ENCODE measurements at regions not wholly inside any gene's neighbourhood (a gene's known extent, or its start where the extent isn't known, plus 50 kb on each side); places are given as distances from the start of the nearest gene placed in this dataset.

DNA sequence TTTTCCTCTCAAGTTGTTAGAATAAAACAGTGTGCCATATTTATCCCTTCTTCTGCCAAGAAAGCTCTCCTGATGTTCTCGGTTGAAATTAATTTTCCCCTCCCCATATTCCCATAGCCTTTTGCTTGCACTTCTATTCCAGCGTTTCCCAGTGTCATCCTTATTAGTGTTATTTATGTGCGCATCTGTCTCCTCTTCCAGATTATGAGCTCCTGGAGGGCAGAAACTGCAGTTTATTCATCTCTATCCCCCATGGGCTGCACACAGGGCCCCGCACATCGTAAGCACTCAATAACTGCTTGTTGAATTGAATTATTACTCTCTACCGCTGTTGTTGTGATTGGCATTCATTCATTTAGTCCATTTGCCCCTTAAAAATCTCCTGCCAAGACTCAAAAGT is 149.4 kb downstream of the SOX3 start:
- ChIA-PET POLR2A (no interaction called here), CTCF (no interaction called here)

GRCh38 chrX:140354431-140355120 is 150.3 kb downstream of the SOX3 start:
- POLR2A ChIA-PET: no interaction called here
- TF ChIP-seq FOXM1 (IDR thresholded peaks at IDR 0.05; ENCODE audit: borderline replicate concordance) (no peak), L3MBTL2 (conservative IDR thresholded peaks at IDR 0.05) (no peak), ZNF384 (IDR thresholded peaks at IDR 0.05) (no peak), ELF4 (IDR thresholded peaks at IDR 0.05) (no peak), SUZ12 (IDR thresholded peaks at IDR 0.05) (no peak), NFRKB (IDR thresholded peaks at IDR 0.05) (no peak)
- CTCF ChIA-PET: no interaction called here
- DNase-seq (ENCODE audit: extremely low spot score): no peak

More for the DNA sequence above, 149.4 kb downstream of the SOX3 start:
- DNase-seq (ENCODE audit: extremely low spot score): no peak
- TF ChIP-seq HDGF (IDR thresholded peaks at IDR 0.05; ENCODE audit: borderline replicate concordance) (no peak), LEF1 (IDR thresholded peaks at IDR 0.05; ENCODE audit: borderline replicate concordance) (no peak), NFRKB (IDR thresholded peaks at IDR 0.05) (no peak), CTBP1 (IDR thresholded peaks at IDR 0.05; ENCODE audit: borderline replicate concordance) (no peak), SUZ12 (IDR thresholded peaks at IDR 0.05) (no peak), ELF4 (IDR thresholded peaks at IDR 0.05) (no peak), L3MBTL2 (conservative IDR thresholded peaks at IDR 0.05) (no peak), SP1 (IDR thresholded peaks at IDR 0.05) (no peak), FOXA1 (IDR thresholded peaks at IDR 0.05) (no peak), ZNF384 (IDR thresholded peaks at IDR 0.05) (no peak), FOXK2 (IDR thresholded peaks at IDR 0.05) (no peak), FOXM1 (IDR thresholded peaks at IDR 0.05; ENCODE audit: borderline replicate concordance) (no peak), TARDBP (IDR thresholded peaks at IDR 0.05) (no peak), BHLHE40 (IDR thresholded peaks at IDR 0.05; ENCODE audit: borderline replicate concordance) (no peak), ARNT (IDR thresholded peaks at IDR 0.05) (no peak)
- TF ChIP-seq, protein P1, sequence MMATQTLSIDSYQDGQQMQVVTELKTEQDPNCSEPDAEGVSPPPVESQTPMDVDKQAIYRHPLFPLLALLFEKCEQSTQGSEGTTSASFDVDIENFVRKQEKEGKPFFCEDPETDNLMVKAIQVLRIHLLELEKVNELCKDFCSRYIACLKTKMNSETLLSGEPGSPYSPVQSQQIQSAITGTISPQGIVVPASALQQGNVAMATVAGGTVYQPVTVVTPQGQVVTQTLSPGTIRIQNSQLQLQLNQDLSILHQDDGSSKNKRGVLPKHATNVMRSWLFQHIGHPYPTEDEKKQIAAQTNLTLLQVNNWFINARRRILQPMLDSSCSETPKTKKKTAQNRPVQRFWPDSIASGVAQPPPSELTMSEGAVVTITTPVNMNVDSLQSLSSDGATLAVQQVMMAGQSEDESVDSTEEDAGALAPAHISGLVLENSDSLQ (IDR thresholded peaks at IDR 0.05): no peak

DNA sequence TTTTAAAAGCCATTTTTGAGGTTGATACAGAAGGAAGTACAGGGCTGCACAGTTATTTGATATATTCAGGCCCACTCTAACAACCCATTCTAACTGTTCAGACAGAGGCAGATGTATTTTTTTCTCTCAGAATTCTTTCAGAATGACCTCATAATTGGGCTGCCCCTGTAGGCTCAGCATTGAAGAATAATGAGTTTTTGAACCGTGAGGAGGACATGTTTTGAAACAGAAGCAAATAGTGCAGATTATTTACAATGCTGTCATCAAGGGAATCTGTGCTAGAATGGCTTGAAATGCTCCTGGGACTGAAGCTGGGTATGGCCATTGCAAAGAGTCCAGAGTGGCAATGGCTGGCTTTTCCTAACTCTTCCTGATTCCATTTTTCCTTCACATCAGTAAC is 158.1 kb downstream of the SOX3 start:
- DNase-seq (ENCODE audit: extremely low spot score): no peak
- TF ChIP-seq CTBP1 (IDR thresholded peaks at IDR 0.05; ENCODE audit: borderline replicate concordance) (no peak), ARNT (IDR thresholded peaks at IDR 0.05) (no peak), L3MBTL2 (conservative IDR thresholded peaks at IDR 0.05) (no peak), BHLHE40 (IDR thresholded peaks at IDR 0.05; ENCODE audit: borderline replicate concordance) (no peak), HDGF (IDR thresholded peaks at IDR 0.05; ENCODE audit: borderline replicate concordance) (no peak), NFRKB (IDR thresholded peaks at IDR 0.05) (no peak), FOXA1 (IDR thresholded peaks at IDR 0.05) (no peak), LEF1 (IDR thresholded peaks at IDR 0.05; ENCODE audit: borderline replicate concordance) (no peak), TARDBP (IDR thresholded peaks at IDR 0.05) (no peak), SP1 (IDR thresholded peaks at IDR 0.05) (no peak), FOXK2 (IDR thresholded peaks at IDR 0.05) (no peak), ELF4 (IDR thresholded peaks at IDR 0.05) (no peak), ZNF384 (IDR thresholded peaks at IDR 0.05) (no peak), SUZ12 (IDR thresholded peaks at IDR 0.05) (no peak)
- TF ChIP-seq, protein P1 (IDR thresholded peaks at IDR 0.05): no peak
- ChIA-PET CTCF (interaction anchor here (0.7 kb wide), 1 partner anchor 172 kb away, joined by 4 read pairs; no protein-coding TSS in a partner anchor), POLR2A (no interaction called here)

DNA sequence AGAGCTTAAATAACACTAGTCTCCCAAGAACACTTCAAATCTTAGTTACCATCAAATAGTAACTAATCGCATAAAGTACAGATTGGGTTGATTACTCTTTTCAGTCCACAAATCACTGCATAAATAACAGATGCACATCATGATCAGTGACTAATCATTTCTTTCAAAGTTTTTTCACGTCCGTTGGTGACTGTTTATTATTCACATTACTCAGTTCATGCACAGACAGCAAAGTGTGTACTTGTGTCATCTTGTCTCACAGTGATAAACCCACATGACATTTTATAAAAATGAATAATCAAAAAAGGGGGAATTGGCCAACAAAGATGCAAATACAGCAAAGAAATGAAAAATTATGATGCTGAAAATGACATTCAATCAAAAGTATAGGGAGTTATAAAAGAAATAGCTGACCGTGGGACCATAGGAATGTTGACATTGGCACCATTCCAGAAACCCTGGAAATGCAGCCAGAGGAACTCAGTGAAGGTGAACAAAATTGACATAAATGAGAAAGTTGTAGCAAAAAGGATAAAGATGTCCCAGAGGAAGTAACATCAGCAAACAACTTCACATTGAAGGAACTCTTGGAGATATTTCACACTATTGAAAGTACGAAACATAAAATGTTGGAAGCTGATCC is 161.5 kb downstream of the SOX3 start:
- POLR2A ChIA-PET: no interaction called here
- CTCF ChIA-PET: interaction anchor here (0.6 kb wide), 1 partner anchor 289 kb away, joined by 3 read pairs; no protein-coding TSS in a partner anchor
- TF ChIP-seq ELF4 (IDR thresholded peaks at IDR 0.05) (no peak), ARNT (IDR thresholded peaks at IDR 0.05) (no peak)
- no peak for DNase-seq (ENCODE audit: extremely low spot score)

- no peak for DNase-seq (ENCODE audit: extremely low spot score)
- POLR2A ChIA-PET: no interaction called here
- CTCF ChIA-PET: no interaction called here
Measured at GRCh38 chrX:140342410-140342809, 162.5 kb downstream of the SOX3 start.

GRCh38 chrX:140337263-140337662 is 167.6 kb downstream of the SOX3 start:
- CTCF ChIA-PET: no interaction called here
- no peak for DNase-seq (ENCODE audit: extremely low spot score)
- TF ChIP-seq, protein P1 (IDR thresholded peaks at IDR 0.05): no peak
- no peak for TF ChIP-seq ARNT (IDR thresholded peaks at IDR 0.05)
- TF ChIP-seq NFRKB (IDR thresholded peaks at IDR 0.05): no peak
- TF ChIP-seq HDGF (IDR thresholded peaks at IDR 0.05; ENCODE audit: borderline replicate concordance): no peak
- no peak for TF ChIP-seq SUZ12 (IDR thresholded peaks at IDR 0.05)
- TF ChIP-seq SP1 (IDR thresholded peaks at IDR 0.05): no peak
- no peak for TF ChIP-seq LEF1 (IDR thresholded peaks at IDR 0.05; ENCODE audit: borderline replicate concordance)
- TF ChIP-seq FOXK2 (IDR thresholded peaks at IDR 0.05): no peak
- TF ChIP-seq FOXM1 (IDR thresholded peaks at IDR 0.05; ENCODE audit: borderline replicate concordance): no peak
- TF ChIP-seq TARDBP (IDR thresholded peaks at IDR 0.05): no peak
- TF ChIP-seq CTBP1 (IDR thresholded peaks at IDR 0.05; ENCODE audit: borderline replicate concordance): no peak
- TF ChIP-seq ELF4 (IDR thresholded peaks at IDR 0.05): no peak
- no peak for TF ChIP-seq ZNF384 (IDR thresholded peaks at IDR 0.05)
- no peak for TF ChIP-seq BHLHE40 (IDR thresholded peaks at IDR 0.05; ENCODE audit: borderline replicate concordance)
- POLR2A ChIA-PET: no interaction called here

More at GRCh38 chrX:140342410-140342809, 162.5 kb downstream of the SOX3 start:
- TF ChIP-seq NFRKB (IDR thresholded peaks at IDR 0.05) (no peak), FOXA1 (IDR thresholded peaks at IDR 0.05) (no peak), CTBP1 (IDR thresholded peaks at IDR 0.05; ENCODE audit: borderline replicate concordance) (no peak), ZNF384 (IDR thresholded peaks at IDR 0.05) (no peak), ELF4 (IDR thresholded peaks at IDR 0.05) (no peak), SP1 (IDR thresholded peaks at IDR 0.05) (no peak), FOXK2 (IDR thresholded peaks at IDR 0.05) (no peak), L3MBTL2 (conservative IDR thresholded peaks at IDR 0.05) (no peak), SUZ12 (IDR thresholded peaks at IDR 0.05) (no peak), FOXM1 (IDR thresholded peaks at IDR 0.05; ENCODE audit: borderline replicate concordance) (no peak)
- TF ChIP-seq, protein P1 (IDR thresholded peaks at IDR 0.05): no peak

Measured in HEK293T (cell line).